Activated CD4-positive, alpha-beta T cell treated with anti-CD3 and anti-CD28 coated beads, Interleukin-2, amount 50 U/mL, for 48 hours (primary cell): ENCODE measurements at regions not wholly inside any gene's neighbourhood (a gene's known extent, or its start where the extent isn't known, plus 50 kb on each side); places are given as distances from the start of the nearest gene placed in this dataset.
"Not testable (repeated sequence)": the region's sequence is repeated elsewhere in the genome, so short reads cannot be mapped to it uniquely, and the experiment has no call there.

Experiments
- DNase-seq, 2 experiments: peaks; one replicate each; pipeline ENCODE4 v3.0.0-alpha.2; 2020

GRCh38 chr10:30763918-30764317 lies 134.4 kb upstream of the LYZL2 start:
- no peak for DNase-seq

DNA sequence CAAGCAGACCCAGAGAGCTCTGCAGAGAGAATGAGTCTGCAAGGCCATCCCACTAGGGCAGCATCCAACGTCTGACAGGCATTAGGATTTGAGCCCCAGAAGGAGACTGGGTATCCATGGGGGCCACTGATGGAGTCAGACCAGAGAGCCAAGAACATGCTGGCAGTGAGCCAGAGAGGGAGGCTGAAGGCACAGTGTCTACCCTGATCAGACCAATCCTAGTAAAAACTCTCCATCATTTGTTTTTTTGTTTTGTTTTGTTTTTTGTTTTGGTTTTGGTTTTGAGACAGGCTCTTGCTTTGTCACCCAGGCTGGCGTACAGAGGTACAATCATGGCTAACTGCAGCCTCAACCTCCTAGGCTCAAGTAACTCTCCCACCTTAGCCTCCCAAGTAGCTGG lies 133.1 kb upstream of the LYZL2 start:
- DNase-seq, result no peak

DNA sequence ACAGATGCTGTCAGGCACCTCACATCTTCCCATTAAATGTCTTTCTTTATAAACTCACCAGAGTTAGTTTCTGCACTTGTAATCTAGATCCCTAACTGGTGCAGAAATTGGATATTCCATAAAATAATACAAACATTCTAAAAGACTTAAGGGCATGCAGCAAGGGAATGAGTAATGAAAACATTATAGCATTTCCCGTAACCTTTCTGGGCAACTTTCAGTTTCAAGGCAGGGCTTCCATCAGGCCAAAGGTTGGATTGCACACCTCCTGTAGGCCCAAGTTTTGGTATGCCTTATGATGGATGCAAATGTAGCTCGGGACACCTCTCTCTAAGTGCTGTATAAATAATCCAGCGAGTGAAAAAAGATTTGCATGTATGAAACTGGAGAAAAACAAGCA lies 129.9 kb upstream of the LYZL2 start:
- DNase-seq, result no peak

- DNase-seq, result no peak
Observed at GRCh38 chr10:30758338-30758737, 128.8 kb upstream of the LYZL2 start.

DNA sequence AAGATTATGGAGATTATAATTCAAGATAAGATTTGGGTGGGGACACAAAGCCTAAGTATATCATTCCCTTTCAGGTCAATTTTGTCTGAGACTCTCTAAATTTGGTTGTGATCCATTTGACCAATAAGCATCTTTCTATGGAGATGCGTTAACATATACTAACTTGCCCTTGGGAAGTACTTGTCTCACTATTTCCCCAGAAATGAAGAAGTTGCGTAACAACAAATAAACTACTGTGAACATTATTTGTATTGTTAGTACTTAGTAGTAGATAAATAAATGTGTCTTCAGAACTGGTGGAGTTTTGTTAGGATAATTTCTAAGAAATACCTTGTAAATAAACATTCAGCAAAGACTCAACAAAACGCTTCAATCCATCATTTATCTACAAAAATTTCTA lies 127.3 kb upstream of the LYZL2 start:
- no peak for DNase-seq

DNA sequence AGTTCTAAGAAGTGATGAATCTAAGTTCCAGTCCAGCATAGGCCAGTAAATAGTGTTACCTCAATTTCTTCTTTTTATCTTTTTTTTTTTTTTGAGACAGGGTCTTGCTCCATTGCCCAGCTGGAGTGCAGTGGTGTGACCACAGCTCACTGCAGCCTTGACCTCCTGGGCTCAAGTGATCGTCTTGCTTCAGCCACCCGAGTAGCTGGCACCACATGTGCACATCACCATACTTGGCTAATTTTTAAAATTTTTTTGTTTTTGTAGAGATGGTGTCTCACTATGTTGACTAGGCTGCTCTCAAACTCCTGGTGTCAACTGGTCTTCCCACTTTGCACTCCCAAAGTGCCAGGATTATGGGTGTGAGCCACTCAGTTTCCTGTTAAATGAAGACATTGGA lies 126.6 kb upstream of the LYZL2 start:
- DNase-seq, result no peak

GRCh38 chr10:30755441-30755953 lies 125.9 kb upstream of the LYZL2 start:
- DNase-seq, result no peak

DNA sequence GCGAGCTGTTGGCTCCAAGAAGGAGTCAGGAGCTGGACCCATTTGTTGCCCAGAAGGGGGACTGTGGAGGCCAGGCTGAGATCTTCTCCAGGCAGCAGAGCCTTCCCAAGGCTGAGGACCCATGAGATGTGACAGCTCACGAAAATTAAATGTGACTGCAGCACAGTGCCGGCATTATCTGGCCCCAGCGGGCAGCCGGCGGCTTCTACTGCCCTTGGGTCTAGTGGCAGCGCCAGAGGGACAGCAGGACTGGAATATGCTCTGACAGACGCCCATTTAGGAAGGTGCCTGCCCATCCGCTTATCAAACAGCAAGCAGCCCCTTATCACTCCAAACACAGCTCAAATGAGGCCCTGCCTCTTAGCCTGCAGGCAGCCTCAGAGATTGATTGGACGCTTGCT lies 122.9 kb upstream of the LYZL2 start:
- DNase-seq, result no peak

DNA sequence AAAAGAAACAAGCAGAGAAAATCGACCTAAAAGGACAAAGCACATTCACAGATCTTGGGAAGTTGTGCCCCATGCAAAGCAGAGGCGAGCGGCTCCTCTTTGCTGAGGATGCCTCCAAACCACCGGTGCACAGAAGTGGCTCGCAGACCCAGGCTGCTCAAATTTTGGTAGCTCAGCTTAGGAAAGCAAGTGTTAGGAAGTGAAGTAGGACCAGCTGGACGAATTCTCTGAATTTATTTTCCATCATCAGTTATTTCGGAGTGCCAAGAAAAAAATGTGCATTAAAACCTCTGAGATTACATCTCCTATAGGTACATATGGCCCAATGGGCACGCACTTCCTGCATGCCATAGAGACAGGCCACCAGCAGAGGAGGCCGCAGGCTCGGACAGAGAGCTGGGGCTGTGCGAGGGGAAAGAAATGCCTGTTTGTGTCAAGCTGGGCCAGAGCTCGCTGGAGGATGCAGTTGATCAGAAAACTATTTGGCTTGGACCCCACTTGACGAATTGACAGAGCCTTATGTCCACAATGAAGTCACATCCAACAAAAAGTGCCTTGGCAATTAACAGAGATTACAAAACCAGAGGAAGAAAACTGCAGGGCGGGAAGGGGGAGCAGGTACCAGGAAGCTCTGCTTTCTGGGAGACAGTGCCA lies 122.3 kb upstream of the LYZL2 start:
- DNase-seq, result peak; percentile 80 to 87

- DNase-seq, result peak in 1 of 2 experiments; percentile 30
Observed at GRCh38 chr10:30750971-30751677, 121.6 kb upstream of the LYZL2 start.

DNA sequence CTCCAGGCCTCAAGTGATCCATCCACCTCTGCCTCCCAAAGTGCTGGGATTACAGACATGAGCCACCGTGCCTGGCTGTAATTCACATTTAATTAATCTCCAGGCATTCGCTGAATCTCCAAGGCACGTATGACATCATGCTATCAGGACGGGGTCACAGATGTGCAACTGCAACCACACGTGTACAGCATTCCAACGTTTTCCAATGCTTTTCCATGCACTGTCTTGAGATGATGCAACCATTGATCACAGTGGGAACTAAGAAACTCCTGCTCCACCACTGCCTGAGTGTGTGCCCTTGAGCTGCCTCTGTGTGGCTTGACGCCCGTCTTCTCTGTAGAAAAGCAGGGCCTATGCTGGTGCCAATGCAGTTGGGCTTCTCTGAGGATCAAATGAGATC lies 119.8 kb upstream of the LYZL2 start:
- DNase-seq, result no peak

- no peak for DNase-seq
Observed at GRCh38 chr10:30748152-30748973, 118.8 kb upstream of the LYZL2 start.

DNA sequence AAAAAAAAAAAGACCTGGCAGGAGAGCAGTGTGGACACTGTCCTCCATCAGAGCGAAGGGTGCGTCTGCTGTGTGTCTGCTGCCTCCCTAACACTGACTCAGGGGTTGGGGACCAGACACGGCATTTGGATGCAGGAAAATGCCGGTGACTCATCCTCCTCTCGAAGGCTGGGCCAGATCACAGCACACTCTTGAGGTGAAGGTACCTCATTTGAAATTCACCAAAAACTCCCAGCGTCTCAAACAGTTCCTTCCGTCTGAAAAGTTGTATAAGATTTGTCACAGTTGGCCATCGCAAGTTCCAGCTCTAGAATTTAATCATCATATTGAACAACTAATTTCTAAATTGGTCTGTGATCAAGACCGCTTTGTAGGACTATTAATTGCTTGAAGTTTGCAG lies 118.1 kb upstream of the LYZL2 start:
- peak; percentile 65 to 74 for DNase-seq

GRCh38 chr10:30745953-30746352 lies 116.4 kb upstream of the LYZL2 start:
- no peak for DNase-seq

- DNase-seq, result no peak
Observed at GRCh38 chr10:30744106-30744505, 114.6 kb upstream of the LYZL2 start.

DNA sequence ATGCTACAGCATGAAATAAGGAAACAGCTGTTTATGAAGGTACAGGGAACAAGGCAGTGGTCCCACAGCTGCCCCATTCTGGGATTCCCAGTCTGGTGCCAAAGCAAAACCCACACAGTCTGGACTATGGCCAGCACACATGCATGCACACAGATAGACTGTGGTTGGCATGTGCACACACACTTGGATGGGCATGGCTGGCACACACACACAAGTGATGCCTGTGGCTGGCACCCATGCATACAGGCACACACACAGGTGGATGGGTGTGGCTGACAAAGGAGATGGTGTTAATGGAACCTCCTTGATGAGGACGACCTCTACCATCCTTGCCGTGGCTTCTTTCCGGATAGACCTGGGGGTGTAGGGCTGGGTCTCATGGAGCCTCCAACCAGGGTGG lies 114.0 kb upstream of the LYZL2 start:
- DNase-seq, result no peak

GRCh38 chr10:30742471-30742870 lies 112.9 kb upstream of the LYZL2 start:
- DNase-seq, result peak; percentile 37 to 55

- not testable (repeated sequence) for DNase-seq
Observed at GRCh38 chr10:30740774-30741173, 111.2 kb upstream of the LYZL2 start.

DNA sequence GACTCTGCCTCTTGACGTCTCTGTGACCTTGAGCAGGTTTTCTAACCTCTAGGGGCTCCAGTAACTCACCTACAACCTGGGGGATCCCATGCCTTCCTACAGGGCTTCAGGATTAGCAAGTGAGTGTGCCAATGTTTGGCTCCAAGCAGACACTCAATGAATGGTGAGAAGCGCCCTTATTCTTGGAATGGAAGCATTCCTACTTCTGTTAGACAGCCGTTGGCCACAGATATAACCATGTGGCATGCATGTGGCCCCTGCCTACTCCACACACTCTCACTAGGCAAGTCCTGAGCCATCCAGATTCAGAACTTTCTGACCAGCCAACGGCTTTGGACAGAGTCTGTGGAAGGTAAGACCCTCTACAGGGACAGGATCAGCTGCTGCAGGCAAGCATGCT lies 108.9 kb upstream of the LYZL2 start:
- no peak for DNase-seq

DNA sequence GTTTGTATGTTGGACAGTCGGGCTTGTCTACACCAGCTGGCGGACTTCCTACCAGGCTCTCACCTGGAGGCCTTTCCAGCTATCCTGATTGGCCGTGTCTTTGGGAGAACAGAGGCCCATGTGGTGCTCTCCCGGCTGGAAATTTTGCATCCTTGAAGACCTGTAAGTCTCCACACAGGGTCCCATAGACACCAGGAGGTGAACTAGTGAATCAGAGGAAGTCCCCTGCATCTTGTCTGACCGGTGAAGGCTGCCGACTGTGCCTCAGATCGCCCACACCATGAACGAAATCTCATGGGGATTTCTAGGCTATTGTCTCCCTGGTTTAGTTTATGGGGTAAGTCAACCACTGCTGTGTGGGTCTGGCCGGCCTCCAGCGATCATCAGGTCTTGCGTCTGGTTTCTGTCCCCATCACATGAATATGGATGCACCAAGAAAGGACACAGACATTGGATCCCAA lies 108.4 kb upstream of the LYZL2 start:
- peak in 1 of 2 experiments; percentile 19 for DNase-seq

GRCh38 chr10:30736685-30737232 lies 107.2 kb upstream of the LYZL2 start:
- peak; percentile 33 to 48 for DNase-seq

GRCh38 chr10:30734901-30735300 lies 105.3 kb upstream of the LYZL2 start:
- no peak for DNase-seq

DNA sequence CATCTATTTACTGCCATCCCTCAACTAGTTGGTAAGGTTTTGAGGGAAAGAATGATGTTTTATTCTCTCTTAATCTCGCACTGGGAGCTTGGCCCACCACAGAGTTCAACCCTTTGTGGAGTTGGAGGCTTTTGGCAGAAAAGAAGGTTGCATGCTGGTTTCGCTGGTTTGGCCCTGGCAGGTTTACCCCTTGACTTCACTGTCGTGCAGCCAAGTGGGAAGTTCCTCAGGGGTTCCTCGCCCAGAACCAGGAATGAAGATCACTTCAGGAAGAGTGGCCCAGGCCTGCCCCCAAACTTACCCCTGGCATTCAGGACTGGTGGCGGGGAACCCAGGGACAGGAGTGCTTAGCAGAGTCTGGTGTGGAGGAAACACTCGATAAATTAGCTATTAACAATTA lies 103.1 kb upstream of the LYZL2 start:
- DNase-seq, result no peak
